H1 (cell line): ENCODE measurements at regions not wholly inside any gene's neighbourhood (a gene's known extent, or its start where the extent isn't known, plus 50 kb on each side); places are given as distances from the start of the nearest gene placed in this dataset.

ENCODE experiments used
- CHD7 ChIP-seq: fragments of 300-600 bp; sonication (generic); IDR thresholded peaks from 2 replicates; pipeline ENCODE4 v1.7.1; 2012; ENCODE audit warnings: low read length, moderate library complexity, mild to moderate bottlenecking, inconsistent platforms; ENCODE audit not compliant: insufficient replicate concordance

- no peak for TF ChIP-seq CHD7
Observed at GRCh38 chr7:155181768-155182167, 111.6 kb downstream of the HTR5A start (continued).
